ENCODE measurements at regions not wholly inside any gene's neighbourhood (a gene's known extent, or its start where the extent isn't known, plus 50 kb on each side); places are given as distances from the start of the nearest gene placed in this dataset.
"Not testable (repeated sequence)": the region's sequence is repeated elsewhere in the genome, so short reads cannot be mapped to it uniquely, and the experiment has no call there.

- no peak for DNase-seq
These were observed 557.4 kb downstream of the FLRT2 start for GRCh38 chr14:86087377-86087776.

- no peak for DNase-seq
These were observed 557.0 kb downstream of the FLRT2 start for GRCh38 chr14:86086962-86087361.

GRCh38 chr14:86084097-86084496 is 554.2 kb downstream of the FLRT2 start:
- no peak for DNase-seq

- DNase-seq: no peak
These were observed 553.7 kb downstream of the FLRT2 start for GRCh38 chr14:86083616-86084015.

GRCh38 chr14:86072116-86072894 is 542.4 kb downstream of the FLRT2 start:
- no peak for DNase-seq

- DNase-seq: no peak
These were observed 536.7 kb downstream of the FLRT2 start for GRCh38 chr14:86066651-86067050.

GRCh38 chr14:86065407-86065806 is 535.5 kb downstream of the FLRT2 start:
- no peak for DNase-seq

- DNase-seq: not testable (repeated sequence)
These were observed 534.7 kb downstream of the FLRT2 start for GRCh38 chr14:86064595-86064994.

- DNase-seq: peak; percentile 11
These were observed 527.2 kb downstream of the FLRT2 start for GRCh38 chr14:86057018-86057667.

- no peak for DNase-seq
These were observed 525.6 kb downstream of the FLRT2 start for GRCh38 chr14:86055512-86056075.

- no peak for DNase-seq
These were observed 522.9 kb downstream of the FLRT2 start for GRCh38 chr14:86052868-86053267.

- no peak for DNase-seq
These were observed 520.8 kb downstream of the FLRT2 start for GRCh38 chr14:86050757-86051156.

GRCh38 chr14:86050072-86050683 is 520.2 kb downstream of the FLRT2 start:
- no peak for DNase-seq

- DNase-seq: no peak
These were observed 509.2 kb downstream of the FLRT2 start for GRCh38 chr14:86039176-86039575.

- peak; percentile 23 for DNase-seq
These were observed 508.6 kb downstream of the FLRT2 start for GRCh38 chr14:86038387-86039042.

GRCh38 chr14:86035882-86036281 is 505.9 kb downstream of the FLRT2 start:
- no peak for DNase-seq

GRCh38 chr14:86027990-86028389 is 498.0 kb downstream of the FLRT2 start:
- no peak for DNase-seq

- DNase-seq: no peak
These were observed 497.2 kb downstream of the FLRT2 start for GRCh38 chr14:86027144-86027543.

GRCh38 chr14:86022031-86022629 is 492.2 kb downstream of the FLRT2 start:
- DNase-seq: no peak

- DNase-seq: no peak
These were observed 490.9 kb downstream of the FLRT2 start for GRCh38 chr14:86020841-86021240.

GRCh38 chr14:86015941-86016340 is 486.0 kb downstream of the FLRT2 start:
- DNase-seq: no peak

GRCh38 chr14:86015511-86015910 is 485.6 kb downstream of the FLRT2 start:
- DNase-seq: no peak

GRCh38 chr14:86013641-86014040 is 483.7 kb downstream of the FLRT2 start:
- DNase-seq: no peak
